Loucy (cell line): ENCODE measurements at regions not wholly inside any gene's neighbourhood (a gene's known extent, or its start where the extent isn't known, plus 50 kb on each side); places are given as distances from the start of the nearest gene placed in this dataset.

Experiments
- CTCF ChIP-seq: fragments of 200-600 bp; sonication (generic); conservative IDR thresholded peaks from 2 replicates; pipeline ENCODE4 v1.5.1; 2014; ENCODE audit warnings: mild to moderate bottlenecking, antibody characterized with exemption, low read length
- EZH2phosphoT487 ChIP-seq: fragments of 200-600 bp; IDR thresholded peaks from 2 replicates; pipeline ENCODE4 v1.6.1; 2018; ENCODE audit warnings: antibody characterized with exemption, mild to moderate bottlenecking, moderate library complexity, borderline replicate concordance

GRCh38 chr10:21144047-21144446, 246.9 kb upstream of the NEBL start:
- no peak for TF ChIP-seq CTCF
- TF ChIP-seq EZH2phosphoT487, result no peak
